ENCODE measurements at regions not wholly inside any gene's neighbourhood (a gene's known extent, or its start where the extent isn't known, plus 50 kb on each side); places are given as distances from the start of the nearest gene placed in this dataset.

GRCh38 chr1:38352869-38353268 is 306.3 kb upstream of the POU3F1 start:
- Histone ChIP-seq H3K27me3 (replicated peaks; ENCODE audit: insufficient read depth) (no peaks in the 10 kb centered on the region), H3K27ac (no peak overlapping the region), H3K4me3 (no peak overlapping the region), H3K9me3 (no peaks in the 10 kb centered on the region), H3K36me3 (no peaks in the 10 kb centered on the region), H3K4me1 (ENCODE audit: control insufficient read depth in 1 of 2, low read depth in 2 of 2) (no peaks in the 10 kb centered on the region)
- ATAC-seq (ENCODE audit: insufficient number of reproducible peaks, low FRiP score, low read depth) (no peak), DNase-seq (ENCODE audit: low spot score) (no peak)
- TF ChIP-seq CTCF (IDR thresholded peaks at IDR 0.05) = no peak

- H3K36me3 ChIP-seq = no peaks in the 10 kb centered on the region
- no peak overlapping the region for H3K27ac ChIP-seq
- H3K9me3 ChIP-seq = peaks cover 3% of the 10 kb centered on the region
- H3K4me1 ChIP-seq (ENCODE audit: control insufficient read depth in 1 of 2, low read depth in 2 of 2) = no peaks in the 10 kb centered on the region
- no peaks in the 10 kb centered on the region for H3K27me3 ChIP-seq (replicated peaks; ENCODE audit: insufficient read depth)
- ATAC-seq (ENCODE audit: insufficient number of reproducible peaks, low FRiP score, low read depth) (no peak), DNase-seq (ENCODE audit: low spot score) (no peak)
- H3K4me3 ChIP-seq = no peak overlapping the region
- no peak for TF ChIP-seq CTCF (IDR thresholded peaks at IDR 0.05)
Measured at GRCh38 chr1:38347446-38348175, 301.0 kb upstream of the POU3F1 start.

GRCh38 chr1:38344716-38345115 is 298.1 kb upstream of the POU3F1 start:
- DNase-seq (ENCODE audit: low spot score) (no peak), ATAC-seq (ENCODE audit: insufficient number of reproducible peaks, low FRiP score, low read depth) (no peak)
- Histone ChIP-seq H3K36me3 (no peaks in the 10 kb centered on the region), H3K9me3 (peaks cover 3% of the 10 kb centered on the region), H3K27ac (no peak overlapping the region), H3K4me1 (ENCODE audit: control insufficient read depth in 1 of 2, low read depth in 2 of 2) (no peaks in the 10 kb centered on the region), H3K27me3 (replicated peaks; ENCODE audit: insufficient read depth) (no peaks in the 10 kb centered on the region), H3K4me3 (no peak overlapping the region)
- TF ChIP-seq CTCF (IDR thresholded peaks at IDR 0.05) = no peak

- H3K4me3 ChIP-seq = no peak overlapping the region
- H3K27me3 ChIP-seq (replicated peaks; ENCODE audit: insufficient read depth) = no peaks in the 10 kb centered on the region
- H3K27ac ChIP-seq = no peak overlapping the region
- no peak for ATAC-seq (ENCODE audit: insufficient number of reproducible peaks, low FRiP score, low read depth)
- no peak for DNase-seq (ENCODE audit: low spot score)
- no peaks in the 10 kb centered on the region for H3K4me1 ChIP-seq (ENCODE audit: control insufficient read depth in 1 of 2, low read depth in 2 of 2)
- H3K36me3 ChIP-seq = no peaks in the 10 kb centered on the region
- TF ChIP-seq CTCF (IDR thresholded peaks at IDR 0.05) = no peak
- H3K9me3 ChIP-seq = peaks cover 3% of the 10 kb centered on the region
Measured at GRCh38 chr1:38341694-38342093, 295.1 kb upstream of the POU3F1 start.

- Histone ChIP-seq H3K4me3 (no peak overlapping the region), H3K4me1 (ENCODE audit: control insufficient read depth in 1 of 2, low read depth in 2 of 2) (no peaks in the 10 kb centered on the region), H3K27ac (no peak overlapping the region), H3K9me3 (peaks cover under 1% of the 10 kb centered on the region), H3K27me3 (replicated peaks; ENCODE audit: insufficient read depth) (no peaks in the 10 kb centered on the region), H3K36me3 (no peaks in the 10 kb centered on the region)
- no peak for DNase-seq (ENCODE audit: low spot score)
- no peak for TF ChIP-seq CTCF (IDR thresholded peaks at IDR 0.05)
- no peak for ATAC-seq (ENCODE audit: insufficient number of reproducible peaks, low FRiP score, low read depth)
Measured at GRCh38 chr1:38340409-38340808, 293.8 kb upstream of the POU3F1 start.

Measured in thoracic aorta (tissue), 2 donors.